ENCODE measurements at regions not wholly inside any gene's neighbourhood (a gene's known extent, or its start where the extent isn't known, plus 50 kb on each side); places are given as distances from the start of the nearest gene placed in this dataset.

DNA sequence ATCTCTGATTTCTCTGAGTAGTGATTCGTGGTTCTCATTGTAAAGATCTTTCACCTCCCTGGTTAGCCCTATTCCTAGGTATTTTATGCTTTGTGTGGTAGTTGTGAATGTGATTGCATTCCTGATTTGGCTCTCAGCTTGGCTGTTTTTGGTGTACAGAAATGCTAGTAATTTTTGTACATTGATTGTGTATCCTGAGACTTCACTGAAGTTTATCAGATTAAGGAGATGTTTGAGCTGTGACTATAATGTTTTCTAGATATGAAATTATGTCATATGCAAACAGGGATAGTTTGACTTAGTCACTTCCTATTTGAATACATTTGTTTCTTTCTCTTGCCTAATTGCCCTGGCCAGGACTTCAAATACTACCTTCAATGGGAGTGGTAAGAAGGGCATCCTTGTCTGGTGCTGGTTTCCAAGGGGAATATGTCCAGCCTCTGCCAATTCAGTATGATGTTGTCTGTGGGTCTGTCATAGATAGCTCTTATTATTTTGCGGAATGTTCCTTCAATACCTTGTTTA lies 251.9 kb upstream of the ZNF804A start:
- no peaks in the 10 kb centered on the region for H3K27me3 Mint-ChIP-seq
- ATAC-seq (ENCODE audit: poor library complexity) (no peak), DNase-seq (no peak)
- intact Hi-C loops (cut with DNase I, micrococcal nuclease) = no loop called here
- H3K36me3 ChIP-seq (ENCODE audit: insufficient read depth, low read length) = no peaks in the 10 kb centered on the region
- H3K4me3 Mint-ChIP-seq = no peak overlapping the region
- no peaks in the 10 kb centered on the region for H3K4me1 ChIP-seq (ENCODE audit: insufficient read depth, low read length)
- H3K27ac ChIP-seq (ENCODE audit: low read depth in 1 of 2, low read length in 2 of 2) = no peak overlapping the region
- peaks cover 4% of the 10 kb centered on the region for H3K9me3 Mint-ChIP-seq
- no peaks in the 10 kb centered on the region for H3K36me3 Mint-ChIP-seq (ENCODE audit: low read depth)
- TF ChIP-seq, protein P1, sequence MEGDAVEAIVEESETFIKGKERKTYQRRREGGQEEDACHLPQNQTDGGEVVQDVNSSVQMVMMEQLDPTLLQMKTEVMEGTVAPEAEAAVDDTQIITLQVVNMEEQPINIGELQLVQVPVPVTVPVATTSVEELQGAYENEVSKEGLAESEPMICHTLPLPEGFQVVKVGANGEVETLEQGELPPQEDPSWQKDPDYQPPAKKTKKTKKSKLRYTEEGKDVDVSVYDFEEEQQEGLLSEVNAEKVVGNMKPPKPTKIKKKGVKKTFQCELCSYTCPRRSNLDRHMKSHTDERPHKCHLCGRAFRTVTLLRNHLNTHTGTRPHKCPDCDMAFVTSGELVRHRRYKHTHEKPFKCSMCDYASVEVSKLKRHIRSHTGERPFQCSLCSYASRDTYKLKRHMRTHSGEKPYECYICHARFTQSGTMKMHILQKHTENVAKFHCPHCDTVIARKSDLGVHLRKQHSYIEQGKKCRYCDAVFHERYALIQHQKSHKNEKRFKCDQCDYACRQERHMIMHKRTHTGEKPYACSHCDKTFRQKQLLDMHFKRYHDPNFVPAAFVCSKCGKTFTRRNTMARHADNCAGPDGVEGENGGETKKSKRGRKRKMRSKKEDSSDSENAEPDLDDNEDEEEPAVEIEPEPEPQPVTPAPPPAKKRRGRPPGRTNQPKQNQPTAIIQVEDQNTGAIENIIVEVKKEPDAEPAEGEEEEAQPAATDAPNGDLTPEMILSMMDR (IDR thresholded peaks at IDR 0.05) = no peak
- CTCF ChIA-PET = no interaction called here
- no peaks in the 10 kb centered on the region for H3K27me3 ChIP-seq (ENCODE audit: control insufficient read depth in 1 of 2, insufficient read depth in 2 of 2, low read length in 2 of 2)
- no peak overlapping the region for H3K4me3 ChIP-seq (ENCODE audit: low read length)
- POLR2A ChIA-PET = no interaction called here
- no peaks in the 10 kb centered on the region for H3K9me3 ChIP-seq (ENCODE audit: control insufficient read depth in 1 of 2, insufficient read depth in 1 of 2, low read length in 2 of 2)
- H3K4me1 Mint-ChIP-seq (ENCODE audit: low read depth) = no peaks in the 10 kb centered on the region
- H3K27ac Mint-ChIP-seq = no peak overlapping the region

DNA sequence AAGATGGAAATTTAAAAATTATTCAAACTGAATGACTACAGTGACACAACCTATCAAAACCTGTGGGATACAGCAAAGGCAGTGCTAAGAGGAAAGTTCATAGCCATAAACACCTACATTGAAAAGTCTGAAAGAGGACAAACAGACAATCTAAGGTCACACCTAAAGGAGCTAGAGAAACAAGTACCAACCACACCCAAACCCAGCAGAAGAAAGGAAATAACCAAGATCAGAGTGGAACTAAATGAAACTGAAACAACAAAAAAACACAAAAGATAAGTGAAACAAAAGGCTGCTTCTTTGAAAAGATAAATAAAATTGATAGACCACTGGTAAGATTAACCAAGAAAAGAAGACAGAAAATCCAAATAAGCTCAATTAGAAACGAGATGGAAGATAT lies 247.2 kb upstream of the ZNF804A start:
- Histone ChIP-seq H3K4me1 (ENCODE audit: insufficient read depth, low read length) (no peaks in the 10 kb centered on the region), H3K27me3 (ENCODE audit: control insufficient read depth in 1 of 2, insufficient read depth in 2 of 2, low read length in 2 of 2) (no peaks in the 10 kb centered on the region), H3K9me3 (ENCODE audit: control insufficient read depth in 1 of 2, insufficient read depth in 1 of 2, low read length in 2 of 2) (no peaks in the 10 kb centered on the region), H3K4me3 (ENCODE audit: low read length) (no peak overlapping the region), H3K27ac (ENCODE audit: low read depth in 1 of 2, low read length in 2 of 2) (no peak overlapping the region), H3K36me3 (ENCODE audit: insufficient read depth, low read length) (no peaks in the 10 kb centered on the region)
- H3K4me1 Mint-ChIP-seq (ENCODE audit: low read depth) = no peaks in the 10 kb centered on the region
- no peak for ATAC-seq (ENCODE audit: poor library complexity)
- no peaks in the 10 kb centered on the region for H3K36me3 Mint-ChIP-seq (ENCODE audit: low read depth)
- no peak overlapping the region for H3K27ac Mint-ChIP-seq
- TF ChIP-seq, protein P1 (IDR thresholded peaks at IDR 0.05) = no peak
- H3K9me3 Mint-ChIP-seq = peaks cover 4% of the 10 kb centered on the region
- no peak overlapping the region for H3K4me3 Mint-ChIP-seq
- no peak for DNase-seq
- CTCF ChIA-PET = no interaction called here
- no peaks in the 10 kb centered on the region for H3K27me3 Mint-ChIP-seq
- POLR2A ChIA-PET = no interaction called here
- intact Hi-C loops (cut with DNase I, micrococcal nuclease) = no loop called here

DNA sequence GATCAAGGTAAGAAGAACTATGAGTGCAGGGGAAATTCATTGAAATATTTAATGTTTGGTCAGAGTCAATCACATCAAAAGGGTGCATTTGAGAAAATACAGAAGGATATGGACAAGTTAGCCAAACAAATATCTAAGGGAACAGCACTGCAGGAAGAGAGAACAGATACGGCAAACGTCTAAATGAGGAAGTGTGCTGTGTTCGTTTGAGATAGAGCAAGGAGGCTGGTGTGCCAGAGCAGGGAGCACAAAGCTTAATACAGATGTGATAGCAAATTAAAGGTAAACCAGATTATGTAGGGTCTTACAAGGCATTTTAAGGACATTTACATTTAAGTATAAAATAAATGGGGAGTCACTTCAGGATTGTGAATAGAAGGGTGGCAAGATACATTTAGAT lies 241.3 kb upstream of the ZNF804A start:
- H3K27ac Mint-ChIP-seq = no peak overlapping the region
- ATAC-seq (ENCODE audit: poor library complexity) = no peak
- intact Hi-C loops (cut with DNase I, micrococcal nuclease) = no loop called here

More for the DNA sequence above, 241.3 kb upstream of the ZNF804A start:
- no peaks in the 10 kb centered on the region for H3K4me1 ChIP-seq (ENCODE audit: insufficient read depth, low read length)
- TF ChIP-seq, protein P1 (IDR thresholded peaks at IDR 0.05) = no peak
- ChIA-PET CTCF (interaction anchor here (0.6 kb wide), 1 partner anchor 894 kb away, joined by 3 read pairs; no protein-coding TSS in a partner anchor), POLR2A (no interaction called here)
- H3K4me3 ChIP-seq (ENCODE audit: low read length) = no peak overlapping the region
- no peaks in the 10 kb centered on the region for H3K36me3 Mint-ChIP-seq (ENCODE audit: low read depth)
- H3K27ac ChIP-seq (ENCODE audit: low read depth in 1 of 2, low read length in 2 of 2) = no peak overlapping the region
- no peaks in the 10 kb centered on the region for H3K4me1 Mint-ChIP-seq (ENCODE audit: low read depth)
- no peaks in the 10 kb centered on the region for H3K9me3 ChIP-seq (ENCODE audit: control insufficient read depth in 1 of 2, insufficient read depth in 1 of 2, low read length in 2 of 2)
- no peak overlapping the region for H3K4me3 Mint-ChIP-seq
- no peaks in the 10 kb centered on the region for H3K27me3 Mint-ChIP-seq
- H3K27me3 ChIP-seq (ENCODE audit: control insufficient read depth in 1 of 2, insufficient read depth in 2 of 2, low read length in 2 of 2) = no peaks in the 10 kb centered on the region
- H3K36me3 ChIP-seq (ENCODE audit: insufficient read depth, low read length) = no peaks in the 10 kb centered on the region
- no peaks in the 10 kb centered on the region for H3K9me3 Mint-ChIP-seq
- no peak for DNase-seq
